Retinal pigment epithelial cell (primary cell): ENCODE measurements at regions not wholly inside any gene's neighbourhood (a gene's known extent, or its start where the extent isn't known, plus 50 kb on each side); places are given as distances from the start of the nearest gene placed in this dataset.

Source experiments
- DNase-seq: peaks from one replicate; pipeline ENCODE4 v3.0.0-alpha.2; 2010; ENCODE audit warnings: low read depth
- H3K4me3 ChIP-seq: 2 replicates; pipeline ENCODE4 v1.5.1; 2011; ENCODE audit warnings: mild to moderate bottlenecking, low read length, control low read depth, moderate library complexity
- TF ChIP-seq, protein P1 (sequence below): conservative IDR thresholded peaks from 2 replicates; pipeline ENCODE4 v1.5.1; 2011; ENCODE audit warnings: low read depth, low read length, control low read depth, inconsistent platforms

DNA sequence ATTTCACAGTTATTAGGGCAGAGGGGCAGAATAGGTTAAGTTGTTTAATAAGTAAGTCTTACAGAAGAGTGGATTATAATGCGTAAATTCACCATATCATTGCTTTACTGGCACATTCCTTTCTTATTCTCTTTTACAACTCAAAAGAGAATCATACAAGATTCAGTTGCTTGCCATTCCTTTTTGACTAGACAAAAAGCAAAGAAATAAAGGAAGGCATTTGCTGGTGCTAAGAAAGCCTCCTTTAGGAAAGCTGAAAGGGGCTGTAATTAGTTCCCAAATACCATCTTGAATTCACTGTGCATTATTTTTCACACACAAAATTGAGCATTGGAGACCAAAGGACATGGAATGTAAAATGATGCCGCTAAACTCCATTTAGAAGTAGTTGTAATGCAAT, 499.3 kb downstream of the NXPH1 start:
- H3K4me3 ChIP-seq, result no peak overlapping the region
- DNase-seq, result no peak
- TF ChIP-seq, protein P1, sequence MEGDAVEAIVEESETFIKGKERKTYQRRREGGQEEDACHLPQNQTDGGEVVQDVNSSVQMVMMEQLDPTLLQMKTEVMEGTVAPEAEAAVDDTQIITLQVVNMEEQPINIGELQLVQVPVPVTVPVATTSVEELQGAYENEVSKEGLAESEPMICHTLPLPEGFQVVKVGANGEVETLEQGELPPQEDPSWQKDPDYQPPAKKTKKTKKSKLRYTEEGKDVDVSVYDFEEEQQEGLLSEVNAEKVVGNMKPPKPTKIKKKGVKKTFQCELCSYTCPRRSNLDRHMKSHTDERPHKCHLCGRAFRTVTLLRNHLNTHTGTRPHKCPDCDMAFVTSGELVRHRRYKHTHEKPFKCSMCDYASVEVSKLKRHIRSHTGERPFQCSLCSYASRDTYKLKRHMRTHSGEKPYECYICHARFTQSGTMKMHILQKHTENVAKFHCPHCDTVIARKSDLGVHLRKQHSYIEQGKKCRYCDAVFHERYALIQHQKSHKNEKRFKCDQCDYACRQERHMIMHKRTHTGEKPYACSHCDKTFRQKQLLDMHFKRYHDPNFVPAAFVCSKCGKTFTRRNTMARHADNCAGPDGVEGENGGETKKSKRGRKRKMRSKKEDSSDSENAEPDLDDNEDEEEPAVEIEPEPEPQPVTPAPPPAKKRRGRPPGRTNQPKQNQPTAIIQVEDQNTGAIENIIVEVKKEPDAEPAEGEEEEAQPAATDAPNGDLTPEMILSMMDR, result no peak

DNA sequence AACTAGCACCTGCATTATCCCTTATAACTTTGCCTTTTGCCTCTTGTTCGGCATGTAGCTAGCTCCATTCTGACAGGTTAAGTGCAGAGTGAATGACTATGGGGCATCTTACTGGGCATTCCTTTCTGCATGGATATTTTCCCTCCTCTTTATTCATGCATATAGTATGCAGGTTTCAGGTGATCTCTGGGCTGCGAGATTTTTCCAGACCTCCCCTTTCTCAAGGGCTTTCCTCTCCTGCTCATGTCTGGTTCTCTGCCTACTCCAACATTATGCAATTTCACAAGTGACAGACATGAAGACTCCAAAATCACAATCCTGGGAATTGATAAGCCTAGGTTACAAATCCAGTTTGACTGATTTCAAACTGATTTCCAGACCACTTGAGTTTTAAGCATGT, 503.8 kb downstream of the NXPH1 start:
- H3K4me3 ChIP-seq, result no peak overlapping the region

DNA sequence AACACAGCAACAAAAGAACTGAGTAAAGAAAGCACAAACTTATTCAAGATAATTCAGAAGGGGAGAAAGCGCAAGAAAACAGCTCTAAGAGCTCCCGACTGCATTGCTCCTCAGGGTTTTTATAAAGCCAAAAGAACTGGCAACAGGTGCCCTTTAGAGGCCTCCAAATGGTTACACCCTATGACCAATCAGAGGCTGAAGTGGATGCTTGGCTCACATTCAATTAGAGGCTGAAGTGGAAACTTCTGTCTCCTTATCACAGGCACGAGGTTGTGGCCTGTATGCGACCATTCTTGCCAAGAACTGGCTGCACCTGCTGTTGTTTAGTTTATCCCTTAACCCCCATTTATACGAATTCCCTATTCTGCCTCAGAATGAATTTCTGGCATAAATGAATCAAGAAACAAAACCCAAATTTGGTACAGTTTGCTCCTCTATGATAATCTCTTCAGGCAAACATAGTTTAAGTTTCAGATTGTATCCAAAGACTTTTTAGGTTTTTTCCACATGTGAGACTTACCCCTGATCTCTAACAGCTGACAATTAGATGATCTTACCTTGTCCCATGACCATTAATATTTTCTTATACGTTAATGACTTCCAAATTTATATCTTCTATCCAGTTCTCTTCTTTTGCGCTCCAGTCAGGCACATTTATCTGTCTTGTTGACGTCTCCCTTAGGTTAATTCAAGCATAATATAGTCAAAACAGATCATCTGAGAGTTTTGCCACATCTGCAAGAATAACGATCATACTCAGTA, 504.8 kb downstream of the NXPH1 start:
- TF ChIP-seq, protein P1, result no peak
- no peak for DNase-seq
- H3K4me3 ChIP-seq, result no peak overlapping the region

More for the DNA sequence above, 503.8 kb downstream of the NXPH1 start:
- no peak for DNase-seq
- TF ChIP-seq, protein P1, result no peak

DNA sequence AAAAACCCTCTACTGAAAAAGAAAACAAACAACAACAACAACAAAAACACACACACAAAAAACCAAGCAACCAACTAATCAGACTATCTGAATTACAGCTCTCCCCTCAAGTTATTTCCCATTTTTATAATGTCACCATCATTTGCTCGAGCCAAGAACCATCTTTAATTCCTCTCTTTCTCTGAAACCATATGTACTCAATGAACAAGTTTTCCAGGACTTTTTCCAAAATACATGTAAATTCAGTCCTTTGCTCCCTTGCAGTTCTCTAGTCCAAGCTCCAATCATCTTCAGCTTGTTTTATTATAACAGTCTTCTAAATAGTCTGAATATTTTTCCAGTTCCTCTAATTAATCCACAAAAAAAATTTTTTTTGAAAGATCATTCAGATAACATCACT, 506.0 kb downstream of the NXPH1 start:
- TF ChIP-seq, protein P1, result no peak
- DNase-seq, result no peak
- H3K4me3 ChIP-seq, result no peak overlapping the region

DNA sequence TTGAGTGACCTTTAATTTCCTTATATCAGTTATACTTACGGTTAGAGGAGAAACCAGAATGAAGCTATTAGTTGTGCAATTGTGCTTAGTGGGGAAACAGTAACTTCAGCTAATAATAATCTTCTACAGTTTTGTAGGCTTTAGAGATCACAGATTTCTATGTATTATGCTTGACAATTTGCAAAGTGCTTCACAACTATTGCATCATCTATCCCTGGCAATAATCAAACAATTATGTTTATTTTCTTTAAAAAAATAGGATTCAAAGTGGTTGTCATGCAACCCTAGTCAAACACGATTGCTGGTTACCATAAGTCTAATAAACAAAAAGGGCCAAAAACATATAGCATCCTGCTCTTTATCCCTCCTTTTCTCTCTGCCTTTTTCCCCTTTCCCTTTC, 530.3 kb downstream of the NXPH1 start:
- no peak for DNase-seq
- no peak overlapping the region for H3K4me3 ChIP-seq
- TF ChIP-seq, protein P1, result no peak

DNA sequence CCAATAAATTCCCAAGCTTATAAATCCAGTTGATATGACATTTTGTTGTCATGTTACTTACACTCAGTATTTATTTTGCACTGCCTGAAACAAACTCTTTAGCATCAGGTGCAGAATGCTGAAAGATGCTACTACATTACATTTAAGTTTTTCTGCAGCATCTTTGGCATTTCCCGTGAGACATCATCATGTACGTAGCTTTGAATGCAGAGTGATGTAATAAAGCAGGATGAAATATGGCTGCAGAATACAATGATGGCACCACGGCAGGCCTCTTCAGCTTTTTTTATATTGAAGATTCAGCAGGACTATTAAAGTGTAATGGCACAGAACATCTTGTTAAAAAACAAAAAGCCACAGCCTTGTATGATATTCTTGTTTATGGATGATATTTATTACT, 531.8 kb downstream of the NXPH1 start:
- no peak for DNase-seq
- H3K4me3 ChIP-seq, result no peak overlapping the region
- TF ChIP-seq, protein P1, result no peak

DNA sequence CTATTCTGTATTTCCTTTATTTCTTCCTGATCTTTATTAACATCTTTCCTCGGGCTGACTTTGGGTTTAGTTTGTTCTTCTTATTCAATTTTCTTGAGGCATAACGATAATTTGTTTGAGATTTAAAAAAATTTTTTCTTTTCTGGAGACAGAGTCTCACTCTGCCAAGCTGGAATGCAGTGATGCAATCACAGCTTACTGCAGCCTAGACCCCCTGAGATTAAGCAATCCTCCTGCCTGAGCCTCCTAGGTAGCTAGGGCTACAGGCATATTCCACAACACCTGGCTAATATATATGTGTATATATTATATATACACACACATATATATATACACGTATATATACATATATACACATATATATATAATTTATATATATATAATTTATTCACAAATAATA, 540.2 kb downstream of the NXPH1 start:
- no peak for DNase-seq
- H3K4me3 ChIP-seq, result no peak overlapping the region
- TF ChIP-seq, protein P1, result no peak
